Activated naive CD8-positive, alpha-beta T cell treated with anti-CD3 and anti-CD28 coated beads, Interleukin-2, amount 10 ng/mL, durations not matched to agents 7 days and 5 days (primary cell): ENCODE measurements at regions not wholly inside any gene's neighbourhood (a gene's known extent, or its start where the extent isn't known, plus 50 kb on each side); places are given as distances from the start of the nearest gene placed in this dataset.
"Not testable (repeated sequence)": the region's sequence is repeated elsewhere in the genome, so short reads cannot be mapped to it uniquely, and the experiment has no call there.

Experiments used
- ATAC-seq: fragments of 150-1000 bp; cut with Tn5 transposase; one replicate; pipeline ENCODE4 v1.10.0; 2021; ENCODE audit warnings: low read depth, moderate library complexity
- POLR2A ChIA-PET: fragments of 350-600 bp; sonication (Branson Sonifier 250); formaldehyde crosslinking; loops from one replicate; lab custom pipeline; 2021; ENCODE audit warnings: antibody characterized with exemption; lab: Charles Lee
- DNase-seq: peaks from one replicate; pipeline ENCODE4 v3.0.0; 2021
- H3K27ac Mint-ChIP-seq: one replicate; pipeline ENCODE4 v1.8.0; 2022; ENCODE audit warnings: mild to moderate bottlenecking, mixed read lengths
- H3K27me3 Mint-ChIP-seq: one replicate; pipeline ENCODE4 v1.8.0; 2022; ENCODE audit warnings: mild to moderate bottlenecking, moderate library complexity, mixed read lengths
- H3K36me3 Mint-ChIP-seq: one replicate; pipeline ENCODE4 v1.8.0; 2021; ENCODE audit warnings: mild to moderate bottlenecking, mixed read lengths
- H3K4me1 Mint-ChIP-seq: one replicate; pipeline ENCODE4 v1.8.0; 2021; ENCODE audit warnings: mixed read lengths
- H3K4me3 Mint-ChIP-seq: one replicate; pipeline ENCODE4 v1.8.0; 2022; ENCODE audit warnings: mild to moderate bottlenecking, moderate library complexity, mixed read lengths
- H3K9me3 Mint-ChIP-seq: one replicate; pipeline ENCODE4 v1.8.0; 2021; ENCODE audit warnings: mixed read lengths

GRCh38 chr15:37395100-37395468 is 294.7 kb upstream of the MEIS2 start:
- Mint-ChIP-seq H3K27ac (no peak overlapping the region), H3K4me3 (no peak overlapping the region), H3K4me1 (no peaks in the 10 kb centered on the region), H3K9me3 (peaks cover 11% of the 10 kb centered on the region), H3K27me3 (no peaks in the 10 kb centered on the region), H3K36me3 (no peaks in the 10 kb centered on the region)
- DNase-seq, result no peak
- POLR2A ChIA-PET, result no interaction called here
- no peak for ATAC-seq

GRCh38 chr15:37397266-37398022 is 297.1 kb upstream of the MEIS2 start:
- POLR2A ChIA-PET, result no interaction called here
- ATAC-seq (no peak), DNase-seq (no peak)
- H3K9me3 Mint-ChIP-seq, result peaks cover 7% of the 10 kb centered on the region
- no peaks in the 10 kb centered on the region for H3K36me3 Mint-ChIP-seq
- no peak overlapping the region for H3K27ac Mint-ChIP-seq
- H3K4me1 Mint-ChIP-seq, result no peaks in the 10 kb centered on the region
- no peaks in the 10 kb centered on the region for H3K27me3 Mint-ChIP-seq
- H3K4me3 Mint-ChIP-seq, result no peak overlapping the region

GRCh38 chr15:37416103-37416502 is 315.8 kb upstream of the MEIS2 start:
- no peak overlapping the region for H3K27ac Mint-ChIP-seq
- no peaks in the 10 kb centered on the region for H3K4me1 Mint-ChIP-seq
- peaks cover 7% of the 10 kb centered on the region for H3K9me3 Mint-ChIP-seq
- no peaks in the 10 kb centered on the region for H3K27me3 Mint-ChIP-seq
- POLR2A ChIA-PET, result no interaction called here
- DNase-seq (no peak), ATAC-seq (no peak)
- H3K36me3 Mint-ChIP-seq, result no peaks in the 10 kb centered on the region
- H3K4me3 Mint-ChIP-seq, result no peak overlapping the region

GRCh38 chr15:37425541-37425940 is 325.2 kb upstream of the MEIS2 start:
- no peak for DNase-seq
- POLR2A ChIA-PET, result no interaction called here
- Mint-ChIP-seq H3K27ac (no peak overlapping the region), H3K9me3 (peaks cover 1% of the 10 kb centered on the region), H3K4me1 (no peaks in the 10 kb centered on the region), H3K27me3 (no peaks in the 10 kb centered on the region), H3K4me3 (no peak overlapping the region), H3K36me3 (no peaks in the 10 kb centered on the region)
- no peak for ATAC-seq

- ATAC-seq, H3K4me3 Mint-ChIP-seq, H3K4me1 Mint-ChIP-seq, H3K27me3 Mint-ChIP-seq, DNase-seq, POLR2A ChIA-PET, H3K36me3 Mint-ChIP-seq, H3K27ac Mint-ChIP-seq, H3K9me3 Mint-ChIP-seq: not testable (repeated sequence)
Observed at GRCh38 chr15:37427393-37427792, 327.0 kb upstream of the MEIS2 start.

GRCh38 chr15:37446921-37447320 is 346.6 kb upstream of the MEIS2 start:
- H3K27me3 Mint-ChIP-seq, result no peaks in the 10 kb centered on the region
- H3K36me3 Mint-ChIP-seq, result no peaks in the 10 kb centered on the region
- no peak for ATAC-seq
- peaks cover 4% of the 10 kb centered on the region for H3K9me3 Mint-ChIP-seq
- H3K4me1 Mint-ChIP-seq, result no peaks in the 10 kb centered on the region
- POLR2A ChIA-PET, result no interaction called here
- H3K4me3 Mint-ChIP-seq, result no peak overlapping the region
- no peak for DNase-seq
- H3K27ac Mint-ChIP-seq, result no peak overlapping the region

GRCh38 chr15:37452498-37452897 is 352.1 kb upstream of the MEIS2 start:
- Mint-ChIP-seq H3K9me3 (peaks cover 5% of the 10 kb centered on the region), H3K4me3 (no peak overlapping the region), H3K27ac (no peak overlapping the region), H3K27me3 (no peaks in the 10 kb centered on the region), H3K36me3 (no peaks in the 10 kb centered on the region), H3K4me1 (no peaks in the 10 kb centered on the region)
- POLR2A ChIA-PET, result no interaction called here
- DNase-seq (no peak), ATAC-seq (no peak)

GRCh38 chr15:37480482-37480881 is 380.1 kb upstream of the MEIS2 start:
- no peak for DNase-seq
- Mint-ChIP-seq H3K27ac (no peak overlapping the region), H3K4me3 (no peak overlapping the region), H3K27me3 (no peaks in the 10 kb centered on the region), H3K36me3 (no peaks in the 10 kb centered on the region), H3K9me3 (peaks cover 8% of the 10 kb centered on the region), H3K4me1 (no peaks in the 10 kb centered on the region)
- POLR2A ChIA-PET, result no interaction called here
- ATAC-seq, result no peak

GRCh38 chr15:37481126-37481525 is 380.8 kb upstream of the MEIS2 start:
- peaks cover 8% of the 10 kb centered on the region for H3K9me3 Mint-ChIP-seq
- DNase-seq (no peak), ATAC-seq (no peak)
- H3K36me3 Mint-ChIP-seq, result no peaks in the 10 kb centered on the region
- POLR2A ChIA-PET, result no interaction called here
- H3K27me3 Mint-ChIP-seq, result no peaks in the 10 kb centered on the region
- no peak overlapping the region for H3K4me3 Mint-ChIP-seq
- H3K4me1 Mint-ChIP-seq, result no peaks in the 10 kb centered on the region
- H3K27ac Mint-ChIP-seq, result no peak overlapping the region

- Mint-ChIP-seq H3K27ac (no peak overlapping the region), H3K4me3 (no peak overlapping the region), H3K9me3 (peaks cover 8% of the 10 kb centered on the region), H3K27me3 (no peaks in the 10 kb centered on the region), H3K4me1 (no peaks in the 10 kb centered on the region), H3K36me3 (no peaks in the 10 kb centered on the region)
- DNase-seq (no peak), ATAC-seq (no peak)
- POLR2A ChIA-PET, result no interaction called here
Observed at GRCh38 chr15:37483779-37484178, 383.4 kb upstream of the MEIS2 start.

- POLR2A ChIA-PET, result no interaction called here
- no peak overlapping the region for H3K4me3 Mint-ChIP-seq
- H3K9me3 Mint-ChIP-seq, result peaks cover 13% of the 10 kb centered on the region
- no peaks in the 10 kb centered on the region for H3K27me3 Mint-ChIP-seq
- no peaks in the 10 kb centered on the region for H3K4me1 Mint-ChIP-seq
- DNase-seq, result no peak
- H3K36me3 Mint-ChIP-seq, result no peaks in the 10 kb centered on the region
- ATAC-seq, result no peak
- no peak overlapping the region for H3K27ac Mint-ChIP-seq
Observed at GRCh38 chr15:37485056-37485455, 384.7 kb upstream of the MEIS2 start.

- POLR2A ChIA-PET, result no interaction called here
Observed at GRCh38 chr15:37490707-37491106, 390.4 kb upstream of the MEIS2 start.

GRCh38 chr15:37516621-37517020 is 416.3 kb upstream of the MEIS2 start:
- Mint-ChIP-seq H3K27me3 (no peaks in the 10 kb centered on the region), H3K9me3 (peaks cover 10% of the 10 kb centered on the region), H3K4me1 (no peaks in the 10 kb centered on the region), H3K27ac (no peak overlapping the region), H3K4me3 (no peak overlapping the region), H3K36me3 (no peaks in the 10 kb centered on the region)
- POLR2A ChIA-PET, result no interaction called here
- ATAC-seq, result no peak
- DNase-seq, result no peak

More at GRCh38 chr15:37490707-37491106, 390.4 kb upstream of the MEIS2 start:
- DNase-seq (no peak), ATAC-seq (no peak)
- H3K27ac Mint-ChIP-seq, result no peak overlapping the region
- no peak overlapping the region for H3K4me3 Mint-ChIP-seq
- H3K9me3 Mint-ChIP-seq, result peaks cover 5% of the 10 kb centered on the region
- H3K36me3 Mint-ChIP-seq, result no peaks in the 10 kb centered on the region
- H3K4me1 Mint-ChIP-seq, result no peaks in the 10 kb centered on the region
- H3K27me3 Mint-ChIP-seq, result no peaks in the 10 kb centered on the region

- no peaks in the 10 kb centered on the region for H3K4me1 Mint-ChIP-seq
- no peaks in the 10 kb centered on the region for H3K36me3 Mint-ChIP-seq
- no peak for DNase-seq
- H3K4me3 Mint-ChIP-seq, result no peak overlapping the region
- no peak for ATAC-seq
- POLR2A ChIA-PET, result no interaction called here
- H3K27ac Mint-ChIP-seq, result no peak overlapping the region
- no peaks in the 10 kb centered on the region for H3K27me3 Mint-ChIP-seq
- H3K9me3 Mint-ChIP-seq, result peaks cover 8% of the 10 kb centered on the region
Observed at GRCh38 chr15:37517191-37517895, 417.0 kb upstream of the MEIS2 start.
